Esophagus squamous epithelium (tissue), 4 donors: ENCODE measurements at regions not wholly inside any gene's neighbourhood (a gene's known extent, or its start where the extent isn't known, plus 50 kb on each side); places are given as distances from the start of the nearest gene placed in this dataset.

ENCODE experiments used
- CTCF ChIP-seq, 6 experiments: fragments of 450-650 bp in 4 of 6; fragments of 200-600 bp in 2 of 6; sonication (generic) in 2 of 6; IDR thresholded peaks; one replicate each; pipeline ENCODE4 v1.5.1; 2016 to 2019; ENCODE audit warnings: antibody characterized with exemption in 6 of 6, mild to moderate bottlenecking in 4 of 6, moderate library complexity in 4 of 6
- POLR2A ChIP-seq, 4 donors: fragments of 450-650 bp; IDR thresholded peaks; one replicate each; pipeline ENCODE4 v1.6.1; 2017; ENCODE audit warnings: antibody characterized with exemption in 4 of 4, mild to moderate bottlenecking in 4 of 4, moderate library complexity in 3 of 4

- no peak for TF ChIP-seq CTCF (IDR thresholded peaks at IDR 0.05)
- no peak for TF ChIP-seq POLR2A (IDR thresholded peaks at IDR 0.05)
Measured at GRCh38 chr5:18181575-18181974, 547.3 kb downstream of the TAF11L14 start.
